ENCODE measurements at regions not wholly inside any gene's neighbourhood (a gene's known extent, or its start where the extent isn't known, plus 50 kb on each side); places are given as distances from the start of the nearest gene placed in this dataset.

DNA sequence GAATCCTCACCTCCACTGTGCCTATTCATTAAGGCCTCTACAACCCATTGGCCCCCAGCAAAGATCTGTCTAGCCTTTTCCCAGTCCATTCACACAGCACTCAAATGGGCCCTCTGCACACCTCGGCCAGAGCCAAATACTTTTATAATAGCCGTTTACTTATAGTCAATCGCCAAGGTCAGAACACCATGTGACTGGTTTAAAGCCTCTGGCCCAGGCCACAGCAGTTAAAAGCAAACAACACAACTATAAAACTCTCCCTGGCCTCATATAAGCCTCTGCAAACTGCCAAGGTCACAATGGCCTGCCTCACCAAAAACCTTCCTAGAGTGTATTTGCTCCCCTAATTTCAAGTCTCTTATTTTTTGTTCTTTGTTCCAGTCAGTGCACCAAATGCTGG lies 562.6 kb downstream of the CAAP1 start:
- Histone ChIP-seq H3K9ac (ENCODE audit: low read depth, low read length, poor library complexity, severe bottlenecking) (no peak overlapping the region), H3K9me3 (ENCODE audit: insufficient read depth, low read depth, low read length) (no peaks in the 10 kb centered on the region), H3K27me3 (ENCODE audit: insufficient read depth, low read length, poor library complexity, severe bottlenecking) (no peaks in the 10 kb centered on the region), H3K79me2 (ENCODE audit: insufficient read depth, low read length) (no peaks in the 10 kb centered on the region), H3K4me1 (ENCODE audit: insufficient read depth, low read length, poor library complexity, severe bottlenecking) (no peaks in the 10 kb centered on the region), H3K4me2 (ENCODE audit: low read depth, low read length, poor library complexity, severe bottlenecking) (no peak overlapping the region), H3K36me3 (ENCODE audit: insufficient read depth, low read length) (no peaks in the 10 kb centered on the region), H3K9me2 (replicated peaks; ENCODE audit: low read depth, low read length) (no peaks in the 10 kb centered on the region), H4K20me1 (ENCODE audit: insufficient read depth, low read length, poor library complexity, severe bottlenecking) (no peaks in the 10 kb centered on the region), H3K4me3 (ENCODE audit: low read length, poor library complexity, severe bottlenecking) (no peak overlapping the region), H2AFZ (ENCODE audit: low read length) (no peak overlapping the region), H3F3A (ENCODE audit: low read depth) (no peaks in the 10 kb centered on the region)
- no peak for TF ChIP-seq EZH2phosphoT487 (IDR thresholded peaks at IDR 0.05; ENCODE audit: borderline replicate concordance)
- TF ChIP-seq, protein P1, sequence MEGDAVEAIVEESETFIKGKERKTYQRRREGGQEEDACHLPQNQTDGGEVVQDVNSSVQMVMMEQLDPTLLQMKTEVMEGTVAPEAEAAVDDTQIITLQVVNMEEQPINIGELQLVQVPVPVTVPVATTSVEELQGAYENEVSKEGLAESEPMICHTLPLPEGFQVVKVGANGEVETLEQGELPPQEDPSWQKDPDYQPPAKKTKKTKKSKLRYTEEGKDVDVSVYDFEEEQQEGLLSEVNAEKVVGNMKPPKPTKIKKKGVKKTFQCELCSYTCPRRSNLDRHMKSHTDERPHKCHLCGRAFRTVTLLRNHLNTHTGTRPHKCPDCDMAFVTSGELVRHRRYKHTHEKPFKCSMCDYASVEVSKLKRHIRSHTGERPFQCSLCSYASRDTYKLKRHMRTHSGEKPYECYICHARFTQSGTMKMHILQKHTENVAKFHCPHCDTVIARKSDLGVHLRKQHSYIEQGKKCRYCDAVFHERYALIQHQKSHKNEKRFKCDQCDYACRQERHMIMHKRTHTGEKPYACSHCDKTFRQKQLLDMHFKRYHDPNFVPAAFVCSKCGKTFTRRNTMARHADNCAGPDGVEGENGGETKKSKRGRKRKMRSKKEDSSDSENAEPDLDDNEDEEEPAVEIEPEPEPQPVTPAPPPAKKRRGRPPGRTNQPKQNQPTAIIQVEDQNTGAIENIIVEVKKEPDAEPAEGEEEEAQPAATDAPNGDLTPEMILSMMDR (conservative IDR thresholded peaks at IDR 0.05; ENCODE audit: low read length): no peak

DNA sequence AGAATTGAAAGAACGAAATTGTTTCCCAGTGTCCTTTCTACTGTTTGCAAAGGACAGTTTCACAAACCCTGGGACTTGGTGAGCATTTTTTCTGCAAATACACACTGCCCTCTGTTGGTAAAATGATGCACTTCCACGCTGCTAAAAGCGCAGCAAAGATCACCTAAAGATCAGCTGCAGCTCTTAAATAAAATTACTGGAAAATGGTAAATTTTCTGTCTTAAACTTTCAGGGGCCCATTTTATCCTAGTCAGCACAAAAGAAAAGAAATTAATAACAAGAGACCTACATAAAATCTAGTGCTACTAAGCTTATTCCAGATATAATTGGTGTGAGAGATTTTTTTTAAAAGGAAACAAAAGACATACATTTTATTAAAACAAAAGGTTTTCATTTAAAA lies 566.0 kb downstream of the CAAP1 start:
- H4K20me1 ChIP-seq (ENCODE audit: insufficient read depth, low read length, poor library complexity, severe bottlenecking): no peaks in the 10 kb centered on the region
- no peaks in the 10 kb centered on the region for H3K36me3 ChIP-seq (ENCODE audit: insufficient read depth, low read length)
- H3K9me3 ChIP-seq (ENCODE audit: insufficient read depth, low read depth, low read length): no peaks in the 10 kb centered on the region
- H3K4me3 ChIP-seq (ENCODE audit: low read length, poor library complexity, severe bottlenecking): no peak overlapping the region
- TF ChIP-seq, protein P1 (conservative IDR thresholded peaks at IDR 0.05; ENCODE audit: low read length): peak; percentile 82
- TF ChIP-seq EZH2phosphoT487 (IDR thresholded peaks at IDR 0.05; ENCODE audit: borderline replicate concordance): no peak
- H3K27me3 ChIP-seq (ENCODE audit: insufficient read depth, low read length, poor library complexity, severe bottlenecking): no peaks in the 10 kb centered on the region
- H3K9me2 ChIP-seq (replicated peaks; ENCODE audit: low read depth, low read length): no peaks in the 10 kb centered on the region
- H3K4me1 ChIP-seq (ENCODE audit: insufficient read depth, low read length, poor library complexity, severe bottlenecking): no peaks in the 10 kb centered on the region
- no peak overlapping the region for H3K9ac ChIP-seq (ENCODE audit: low read depth, low read length, poor library complexity, severe bottlenecking)
- no peak overlapping the region for H3K4me2 ChIP-seq (ENCODE audit: low read depth, low read length, poor library complexity, severe bottlenecking)
- H3K79me2 ChIP-seq (ENCODE audit: insufficient read depth, low read length): no peaks in the 10 kb centered on the region
- no peak overlapping the region for H2AFZ ChIP-seq (ENCODE audit: low read length)
- no peaks in the 10 kb centered on the region for H3F3A ChIP-seq (ENCODE audit: low read depth)

- Histone ChIP-seq H3K4me3 (ENCODE audit: low read length, poor library complexity, severe bottlenecking) (no peak overlapping the region), H3K9me3 (ENCODE audit: insufficient read depth, low read depth, low read length) (no peaks in the 10 kb centered on the region), H3K4me1 (ENCODE audit: insufficient read depth, low read length, poor library complexity, severe bottlenecking) (no peaks in the 10 kb centered on the region), H3K4me2 (ENCODE audit: low read depth, low read length, poor library complexity, severe bottlenecking) (no peak overlapping the region), H3F3A (ENCODE audit: low read depth) (no peaks in the 10 kb centered on the region), H3K79me2 (ENCODE audit: insufficient read depth, low read length) (no peaks in the 10 kb centered on the region), H3K9ac (ENCODE audit: low read depth, low read length, poor library complexity, severe bottlenecking) (no peak overlapping the region), H3K9me2 (replicated peaks; ENCODE audit: low read depth, low read length) (no peaks in the 10 kb centered on the region), H3K27me3 (ENCODE audit: insufficient read depth, low read length, poor library complexity, severe bottlenecking) (no peaks in the 10 kb centered on the region), H3K36me3 (ENCODE audit: insufficient read depth, low read length) (no peaks in the 10 kb centered on the region), H4K20me1 (ENCODE audit: insufficient read depth, low read length, poor library complexity, severe bottlenecking) (no peaks in the 10 kb centered on the region), H2AFZ (ENCODE audit: low read length) (no peak overlapping the region)
- TF ChIP-seq, protein P1 (conservative IDR thresholded peaks at IDR 0.05; ENCODE audit: low read length): no peak
- no peak for TF ChIP-seq EZH2phosphoT487 (IDR thresholded peaks at IDR 0.05; ENCODE audit: borderline replicate concordance)
These were observed 567.2 kb downstream of the CAAP1 start for GRCh38 chr9:26325444-26325829.
